A673 (cell line): ENCODE measurements at regions not wholly inside any gene's neighbourhood (a gene's known extent, or its start where the extent isn't known, plus 50 kb on each side); places are given as distances from the start of the nearest gene placed in this dataset.

ENCODE experiments used
- BruUV-seq: library from RNA; stranded (reverse); fragments of 400-500 nt; replicated peaks from 2 replicates; lab custom pipeline; 2021; lab: Mats Ljungman, UMichigan
- CTCF ChIA-PET: fragments of 300-600 bp; sonication (Branson Sonifier 250); formaldehyde crosslinking; loops from one replicate; lab custom pipeline; 2022; ENCODE audit warnings: antibody characterized with exemption; lab: Charles Lee
- POLR2A ChIA-PET: fragments of 300-600 bp; sonication (Branson Sonifier 250); formaldehyde crosslinking; loops from one replicate; lab custom pipeline; 2022; ENCODE audit warnings: antibody characterized with exemption; ENCODE audit not compliant: low non-redundant PET; lab: Charles Lee
- DNase-seq: peaks from one replicate; pipeline ENCODE4 v3.0.0-alpha.2; 2015; ENCODE audit warnings: low spot score
- H3K27ac ChIP-seq: fragments of 200-600 bp; sonication (generic); 2 replicates; pipeline ENCODE4 v1.5.1; 2016; ENCODE audit warnings: mixed run types, low read depth, mild to moderate bottlenecking, mixed read lengths, antibody characterized with exemption, low read length; ENCODE audit not compliant: poor library complexity, severe bottlenecking
- H3K27me3 ChIP-seq: fragments of 200-600 bp; sonication (generic); replicated peaks from 2 replicates; pipeline ENCODE4 v1.6.1; 2017; ENCODE audit warnings: mixed run types, low read depth, mild to moderate bottlenecking, mixed read lengths, antibody characterized with exemption, low read length; ENCODE audit not compliant: insufficient read depth, poor library complexity
- H3K36me3 ChIP-seq: fragments of 200-600 bp; sonication (generic); 2 replicates; pipeline ENCODE4 v1.6.1; 2016; ENCODE audit warnings: mixed run types, mild to moderate bottlenecking, mixed read lengths, antibody characterized with exemption, low read length; ENCODE audit not compliant: insufficient read depth, poor library complexity, severe bottlenecking
- H3K4me1 ChIP-seq: fragments of 200-600 bp; sonication (generic); 2 replicates; pipeline ENCODE4 v1.6.1; 2017; ENCODE audit warnings: mixed run types, mild to moderate bottlenecking, mixed read lengths, antibody characterized with exemption, low read length; ENCODE audit not compliant: insufficient read depth, poor library complexity, severe bottlenecking
- H3K4me3 ChIP-seq: fragments of 200-600 bp; sonication (generic); 2 replicates; pipeline ENCODE4 v1.5.1; 2016; ENCODE audit warnings: low read depth, mixed run types, mild to moderate bottlenecking, mixed read lengths, low read length; ENCODE audit not compliant: poor library complexity, severe bottlenecking
- H3K9me3 ChIP-seq: fragments of 200-600 bp; sonication (generic); 2 replicates; pipeline ENCODE4 v1.6.1; 2016; ENCODE audit warnings: mixed run types, low read depth, mild to moderate bottlenecking, mixed read lengths, antibody characterized with exemption, low read length; ENCODE audit not compliant: poor library complexity, severe bottlenecking
- CTCF ChIP-seq: fragments of 300-800, 200-600 bp; sonication (generic); conservative IDR thresholded peaks from 2 replicates; pipeline ENCODE4 v1.5.1; 2017; ENCODE audit warnings: low read depth, mild to moderate bottlenecking, antibody characterized with exemption, low read length, moderate library complexity, mixed read lengths
- EZH2 ChIP-seq: fragments of 200-600 bp; sonication (generic); IDR thresholded peaks from 2 replicates; pipeline ENCODE4 v1.6.1; 2017; ENCODE audit warnings: borderline replicate concordance, low read depth, mild to moderate bottlenecking, mixed read lengths, antibody characterized with exemption, low read length; ENCODE audit not compliant: poor library complexity, severe bottlenecking
- intact Hi-C: fragments of 100-400 bp; cut with micrococcal nuclease; formaldehyde crosslinking; loops from one replicate; pipeline ENCODE4 v1.10.0; 2022; ENCODE audit not compliant: unreplicated experiment

GRCh38 chr5:10045376-10045775 lies 204.3 kb downstream of the ATPSCKMT start:
- H3K27me3 ChIP-seq = peaks cover 4% of the 10 kb centered on the region
- H3K36me3 ChIP-seq = no peaks in the 10 kb centered on the region
- BruUV-seq = no TSS peak
- H3K4me3 ChIP-seq = no peak overlapping the region
- no peak overlapping the region for H3K27ac ChIP-seq
- POLR2A ChIA-PET = no interaction called here
- CTCF ChIA-PET = no interaction called here
- H3K9me3 ChIP-seq = no peaks in the 10 kb centered on the region
- DNase-seq = no peak
- H3K4me1 ChIP-seq = no peaks in the 10 kb centered on the region
- intact Hi-C loops = no loop called here
- TF ChIP-seq CTCF = no peak
- TF ChIP-seq EZH2 = no peak

- Histone ChIP-seq H3K4me1 (no peaks in the 10 kb centered on the region), H3K27me3 (no peaks in the 10 kb centered on the region), H3K36me3 (no peaks in the 10 kb centered on the region), H3K9me3 (no peaks in the 10 kb centered on the region), H3K4me3 (no peak overlapping the region), H3K27ac (no peak overlapping the region)
- TF ChIP-seq EZH2 = no peak
- TF ChIP-seq CTCF = no peak
- no peak for DNase-seq
- CTCF ChIA-PET = no interaction called here
- BruUV-seq = no TSS peak
- POLR2A ChIA-PET = no interaction called here
- intact Hi-C loops = no loop called here
These were observed 213.4 kb downstream of the ATPSCKMT start for GRCh38 chr5:10036136-10036815.

GRCh38 chr5:10034001-10034400 lies 215.7 kb downstream of the ATPSCKMT start:
- TF ChIP-seq CTCF (no peak), EZH2 (no peak)
- H3K4me1 ChIP-seq = no peaks in the 10 kb centered on the region
- ChIA-PET POLR2A (no interaction called here), CTCF (no interaction called here)
- no peaks in the 10 kb centered on the region for H3K36me3 ChIP-seq
- no peak overlapping the region for H3K4me3 ChIP-seq
- intact Hi-C loops = no loop called here
- no peak for DNase-seq
- H3K27ac ChIP-seq = no peak overlapping the region
- BruUV-seq = no TSS peak
- H3K9me3 ChIP-seq = no peaks in the 10 kb centered on the region
- H3K27me3 ChIP-seq = no peaks in the 10 kb centered on the region
